ENCODE measurements at regions not wholly inside any gene's neighbourhood (a gene's known extent, or its start where the extent isn't known, plus 50 kb on each side); places are given as distances from the start of the nearest gene placed in this dataset.

DNA sequence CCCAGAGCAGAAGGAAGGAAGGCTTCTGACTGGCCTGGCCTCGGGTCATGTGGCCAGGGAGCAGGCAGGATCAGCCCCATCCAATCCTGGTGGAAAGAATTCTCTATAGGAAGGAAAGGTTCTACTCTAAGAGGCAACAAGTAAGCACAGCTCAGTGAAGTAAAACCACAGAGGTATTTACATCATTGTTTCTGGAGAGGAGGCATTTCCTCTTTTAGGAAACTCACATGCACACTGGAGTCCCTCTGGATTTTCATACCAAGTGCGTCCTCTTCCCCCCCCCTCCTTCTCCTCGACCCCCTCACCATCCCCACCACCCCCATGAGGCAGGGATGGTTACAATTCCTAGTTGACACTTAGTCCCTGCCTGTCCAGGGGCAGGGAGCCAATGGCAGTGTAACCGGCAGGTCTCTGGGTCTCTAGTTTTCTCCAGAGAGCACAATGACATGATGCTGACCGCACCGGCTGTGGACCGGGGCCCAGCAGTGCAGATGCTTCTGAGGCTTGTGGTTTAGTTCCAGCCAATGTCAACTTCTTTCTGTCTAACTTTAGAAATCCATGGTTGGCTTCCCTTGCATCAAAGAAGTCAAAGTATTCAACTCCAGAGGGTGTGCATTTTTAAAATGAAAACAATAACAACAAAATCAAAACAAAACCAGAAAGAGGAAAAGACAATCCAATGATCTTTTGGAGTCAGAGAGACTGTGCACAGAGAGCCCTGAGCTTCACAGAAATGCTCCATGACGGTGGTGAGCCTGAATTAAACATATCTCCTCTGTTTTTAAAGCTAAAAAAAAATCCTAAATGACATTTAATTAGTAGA is 230.3 kb upstream of the TLE3 start:
- FAIRE-seq (no peak), DNase-seq (no peak), ATAC-seq (peak in 2 of 4 donors; percentile 58 to 75)
- Histone ChIP-seq H3K27me3 (no peaks in the 10 kb centered on the region), H3K4me1 (no peaks in the 10 kb centered on the region), H3K9me3 (no peaks in the 10 kb centered on the region), H3K27ac (no peak overlapping the region), H3K36me3 (no peaks in the 10 kb centered on the region), H3K4me3 (no peak overlapping the region)
- WGBS, 2 donors = 63 to 66% methylated on average over 8 of the region's 8 CpGs
- intact Hi-C loops (cut with DNase I) = no loop called here
- TF ChIP-seq, protein P1, sequence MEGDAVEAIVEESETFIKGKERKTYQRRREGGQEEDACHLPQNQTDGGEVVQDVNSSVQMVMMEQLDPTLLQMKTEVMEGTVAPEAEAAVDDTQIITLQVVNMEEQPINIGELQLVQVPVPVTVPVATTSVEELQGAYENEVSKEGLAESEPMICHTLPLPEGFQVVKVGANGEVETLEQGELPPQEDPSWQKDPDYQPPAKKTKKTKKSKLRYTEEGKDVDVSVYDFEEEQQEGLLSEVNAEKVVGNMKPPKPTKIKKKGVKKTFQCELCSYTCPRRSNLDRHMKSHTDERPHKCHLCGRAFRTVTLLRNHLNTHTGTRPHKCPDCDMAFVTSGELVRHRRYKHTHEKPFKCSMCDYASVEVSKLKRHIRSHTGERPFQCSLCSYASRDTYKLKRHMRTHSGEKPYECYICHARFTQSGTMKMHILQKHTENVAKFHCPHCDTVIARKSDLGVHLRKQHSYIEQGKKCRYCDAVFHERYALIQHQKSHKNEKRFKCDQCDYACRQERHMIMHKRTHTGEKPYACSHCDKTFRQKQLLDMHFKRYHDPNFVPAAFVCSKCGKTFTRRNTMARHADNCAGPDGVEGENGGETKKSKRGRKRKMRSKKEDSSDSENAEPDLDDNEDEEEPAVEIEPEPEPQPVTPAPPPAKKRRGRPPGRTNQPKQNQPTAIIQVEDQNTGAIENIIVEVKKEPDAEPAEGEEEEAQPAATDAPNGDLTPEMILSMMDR (IDR thresholded peaks at IDR 0.05) = no peak

DNA sequence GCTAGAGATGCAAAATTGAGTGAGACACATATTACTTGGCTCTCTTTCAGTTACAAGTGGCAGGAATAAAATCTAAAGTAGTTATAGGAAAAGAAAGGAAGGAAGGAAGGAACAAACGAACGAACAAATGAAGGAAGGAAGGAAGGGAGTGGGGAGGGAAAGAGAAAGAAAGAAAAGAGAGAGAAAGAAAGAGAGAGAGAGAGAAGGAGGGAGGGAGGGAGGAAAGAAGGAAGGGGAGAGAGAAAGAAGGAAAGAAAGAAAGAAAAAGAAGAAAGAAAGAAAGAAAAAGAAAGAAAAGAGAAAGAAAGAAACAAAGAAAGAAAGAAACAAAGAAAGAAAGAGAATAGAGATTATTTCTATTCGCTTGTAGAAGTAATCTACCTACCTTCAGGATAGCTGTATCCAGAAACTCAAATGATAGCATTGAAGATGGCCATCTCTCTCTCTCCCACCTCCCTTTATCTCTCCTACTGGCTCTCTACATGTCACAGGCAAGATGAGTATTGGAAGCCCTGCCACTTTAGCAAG is 229.7 kb upstream of the TLE3 start:
- H3K4me1 ChIP-seq = no peaks in the 10 kb centered on the region
- no peaks in the 10 kb centered on the region for H3K27me3 ChIP-seq
- no peaks in the 10 kb centered on the region for H3K36me3 ChIP-seq
- H3K27ac ChIP-seq = no peak overlapping the region
- 76 to 86% methylated on average over 3 of the region's 3 CpGs for WGBS, 2 donors
- no peak overlapping the region for H3K4me3 ChIP-seq
- TF ChIP-seq, protein P1 (IDR thresholded peaks at IDR 0.05) = no peak
- no peak for ATAC-seq
- no peak for FAIRE-seq
- intact Hi-C loops (cut with DNase I) = no loop called here
- H3K9me3 ChIP-seq = no peaks in the 10 kb centered on the region
- no peak for DNase-seq

DNA sequence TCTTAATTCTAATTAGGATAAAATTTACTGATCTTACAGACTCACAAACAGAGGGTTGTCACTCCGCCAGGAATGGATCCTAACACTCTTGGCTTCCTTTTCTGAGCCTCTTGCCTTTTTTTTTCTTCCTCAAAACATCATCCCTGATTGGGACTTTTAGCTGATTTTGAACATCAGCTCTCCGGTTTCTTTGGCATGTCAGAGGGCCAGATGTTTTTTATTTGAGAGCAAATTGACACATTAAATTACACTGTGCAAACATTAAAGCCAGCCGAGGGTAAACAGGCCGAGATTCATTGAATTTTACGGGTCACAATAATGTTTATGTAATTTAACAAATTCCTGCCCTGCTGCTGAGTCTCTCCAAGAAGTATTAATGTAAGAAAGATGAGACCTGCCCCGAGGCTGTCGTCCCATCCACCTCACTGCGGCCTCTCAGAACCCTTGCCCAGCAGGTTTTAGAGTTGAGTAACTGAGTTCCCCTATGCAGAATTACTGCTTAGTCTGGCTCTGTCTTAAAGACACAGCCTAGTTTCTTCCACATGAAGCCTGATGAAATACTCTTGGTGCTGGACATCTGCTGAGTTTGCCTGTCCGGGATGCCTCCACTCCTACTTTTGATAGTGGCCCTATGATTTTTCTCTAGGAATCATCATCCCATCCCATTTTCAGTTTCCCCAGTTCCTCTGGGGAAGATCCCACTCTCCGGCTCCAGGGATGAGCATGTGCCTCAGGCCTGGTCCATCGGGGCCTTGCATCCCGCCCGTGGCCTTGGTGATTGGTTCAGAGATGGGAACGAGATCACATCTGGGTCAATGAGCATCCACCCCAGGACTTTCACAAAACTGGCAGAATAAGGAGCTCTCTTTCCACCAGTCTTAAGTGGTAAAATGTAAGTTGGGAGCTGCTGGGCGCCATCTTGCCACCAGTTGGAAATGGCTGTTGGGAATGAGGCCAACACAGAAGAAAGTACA is 226.6 kb upstream of the TLE3 start:
- ATAC-seq = peak in 3 of 4 donors; percentile 26 to 54 (median 30)
- no peaks in the 10 kb centered on the region for H3K36me3 ChIP-seq
- H3K4me3 ChIP-seq = no peak overlapping the region
- H3K27me3 ChIP-seq = no peaks in the 10 kb centered on the region
- no peak for FAIRE-seq
- DNase-seq = no peak
- WGBS, 2 donors = 67 to 70% methylated on average over 15 of the region's 15 CpGs
- no peak overlapping the region for H3K27ac ChIP-seq
- TF ChIP-seq, protein P1 (IDR thresholded peaks at IDR 0.05) = no peak
- intact Hi-C loops (cut with DNase I) = no loop called here
- no peaks in the 10 kb centered on the region for H3K9me3 ChIP-seq
- H3K4me1 ChIP-seq = peaks cover 0 to 6% (median 0%) of the 10 kb centered on the region in 3 donors

DNA sequence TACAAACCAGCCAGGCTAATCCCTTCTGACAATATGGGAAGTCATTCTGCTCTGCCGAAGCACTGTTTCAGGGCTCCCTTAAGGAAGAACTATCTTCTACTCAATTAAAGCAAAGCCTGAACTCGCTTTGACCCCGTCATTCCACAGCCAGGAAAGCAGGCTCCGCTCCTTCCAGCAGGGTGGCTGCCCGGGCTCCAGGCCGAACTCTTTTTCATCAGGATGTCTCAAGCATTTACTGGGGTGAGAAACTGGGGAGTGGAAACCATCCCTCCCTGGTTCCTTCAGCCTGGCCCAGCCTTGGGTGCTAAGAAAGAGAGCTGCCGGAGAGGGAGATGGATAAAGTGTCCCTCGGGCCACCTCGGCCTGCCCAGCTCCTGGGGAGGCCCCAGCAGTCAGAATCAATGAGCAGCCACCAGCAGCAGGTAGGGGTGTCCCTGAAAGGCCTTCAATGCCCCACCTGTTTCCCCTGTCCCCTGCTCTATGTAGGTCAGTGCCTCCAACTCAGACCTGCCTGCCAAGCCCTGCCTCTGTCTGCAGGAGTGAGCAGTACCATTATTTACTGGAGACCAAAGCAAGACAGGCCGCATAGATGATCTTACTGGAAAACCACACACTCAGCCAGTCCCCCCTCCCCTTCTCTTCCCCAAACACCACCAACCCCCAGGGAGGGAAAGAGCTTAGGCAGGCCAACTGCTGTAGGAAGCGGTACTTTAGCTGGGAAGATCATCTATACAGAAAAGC is 225.6 kb upstream of the TLE3 start:
- WGBS, 2 donors = 82 to 88% methylated on average over 11 of the region's 11 CpGs
- Histone ChIP-seq H3K4me3 (no peak overlapping the region), H3K27ac (peak overlapping the region in 2 of 4 donors; percentile 10 to 15), H3K9me3 (no peaks in the 10 kb centered on the region), H3K36me3 (no peaks in the 10 kb centered on the region), H3K4me1 (peaks cover 0 to 6% (median 0%) of the 10 kb centered on the region in 3 donors), H3K27me3 (no peaks in the 10 kb centered on the region)
- ATAC-seq (peak in 3 of 4 donors; percentile 14 to 37 (median 37)), FAIRE-seq (no peak), DNase-seq (no peak)
- TF ChIP-seq, protein P1 (IDR thresholded peaks at IDR 0.05) = no peak
- intact Hi-C loops (cut with DNase I) = no loop called here
